ENCODE measurements at regions not wholly inside any gene's neighbourhood (a gene's known extent, or its start where the extent isn't known, plus 50 kb on each side); places are given as distances from the start of the nearest gene placed in this dataset.

- no peak overlapping the region for H3K4ac ChIP-seq (ENCODE audit: low read length)
- no peak overlapping the region for H2AFZ ChIP-seq (ENCODE audit: low read length)
- peaks cover 7 to 13% of the 10 kb centered on the region in 2 donors for H3K4me1 ChIP-seq (ENCODE audit: control insufficient read depth in 2 of 2, insufficient read depth in 1 of 2, low read depth in 1 of 2, low read length in 2 of 2)
- H3K27me3 ChIP-seq (ENCODE audit: control insufficient read depth in 3 of 3, insufficient read depth in 3 of 3, low read depth in 1 of 3, low read length in 3 of 3) = peaks cover 0 to 69% (median 0%) of the 10 kb centered on the region in 3 experiments
- no peak overlapping the region for H3K23ac ChIP-seq (ENCODE audit: low read depth, low read length, poor library complexity)
- H3K9me3 ChIP-seq (replicated peaks in 1 of 2; ENCODE audit: control insufficient read depth in 2 of 2, insufficient read depth in 1 of 2, low read depth in 1 of 2, low read length in 2 of 2) = no peaks in the 10 kb centered on the region
- H2BK120ac ChIP-seq (ENCODE audit: low read depth, low read length) = no peak overlapping the region
- no peak for DNase-seq (ENCODE audit: low spot score)
- no peak overlapping the region for H3K4me2 ChIP-seq (ENCODE audit: insufficient read depth, low read length, poor library complexity, severe bottlenecking)
- H3K79me1 ChIP-seq (ENCODE audit: low read depth, low read length) = peaks cover 3% of the 10 kb centered on the region
- H2BK5ac ChIP-seq (ENCODE audit: low read length) = no peak overlapping the region
- peak overlapping the region; percentile 53 for H4K91ac ChIP-seq (ENCODE audit: low read depth, low read length, poor library complexity)
- no peaks in the 10 kb centered on the region for H3K36me3 ChIP-seq (replicated peaks in 1 of 2; ENCODE audit: control insufficient read depth in 2 of 2, insufficient read depth in 2 of 2, low read length in 2 of 2)
- H3K4me3 ChIP-seq (ENCODE audit: low read length in 2 of 2) = no peak overlapping the region
- H4K8ac ChIP-seq (ENCODE audit: low read depth, low read length) = no peak overlapping the region
- H2BK15ac ChIP-seq (ENCODE audit: low read length) = no peak overlapping the region
- no CpG with 5 or more reads among the region's 8 CpGs for WGBS, 2 donors (ENCODE audit: extremely low coverage in 2 of 2, insufficient read length in 2 of 2, insufficient replicate concordance in 1 of 2)
- H2AK5ac ChIP-seq (ENCODE audit: low read depth, low read length) = peak overlapping the region; percentile 24
- H3K18ac ChIP-seq (ENCODE audit: low read length) = peak overlapping the region; percentile 78
- H3K14ac ChIP-seq (ENCODE audit: low read length) = no peak overlapping the region
- H3K27ac ChIP-seq (replicated peaks; ENCODE audit: low read length) = no peak overlapping the region
- H2BK12ac ChIP-seq (ENCODE audit: low read length) = peak overlapping the region; percentile 86
- H3K9ac ChIP-seq (ENCODE audit: low read depth, low read length, poor library complexity) = no peak overlapping the region
Measured at GRCh38 chr9:134228649-134229048, 64.3 kb upstream of the RNU6ATAC start.

GRCh38 chr9:134229466-134230091, 65.2 kb upstream of the RNU6ATAC start:
- H2BK120ac ChIP-seq (ENCODE audit: low read depth, low read length) = peak overlapping the region; percentile 61
- H3K18ac ChIP-seq (ENCODE audit: low read length) = peak overlapping the region; percentile 85
- no peak overlapping the region for H3K9ac ChIP-seq (ENCODE audit: low read depth, low read length, poor library complexity)
- no peak overlapping the region for H3K4me3 ChIP-seq (ENCODE audit: low read length in 2 of 2)
- peak overlapping the region; percentile 97 for H2AK5ac ChIP-seq (ENCODE audit: low read depth, low read length)
- no peak overlapping the region for H4K8ac ChIP-seq (ENCODE audit: low read depth, low read length)
- no peak overlapping the region for H2AFZ ChIP-seq (ENCODE audit: low read length)
- peaks cover 7 to 13% of the 10 kb centered on the region in 2 donors for H3K4me1 ChIP-seq (ENCODE audit: control insufficient read depth in 2 of 2, insufficient read depth in 1 of 2, low read depth in 1 of 2, low read length in 2 of 2)
- no peaks in the 10 kb centered on the region for H3K9me3 ChIP-seq (replicated peaks in 1 of 2; ENCODE audit: control insufficient read depth in 2 of 2, insufficient read depth in 1 of 2, low read depth in 1 of 2, low read length in 2 of 2)
- peak overlapping the region; percentile 86 for H2BK12ac ChIP-seq (ENCODE audit: low read length)
- peaks cover 0 to 75% (median 0%) of the 10 kb centered on the region in 3 experiments for H3K27me3 ChIP-seq (ENCODE audit: control insufficient read depth in 3 of 3, insufficient read depth in 3 of 3, low read depth in 1 of 3, low read length in 3 of 3)
- H3K27ac ChIP-seq (replicated peaks; ENCODE audit: low read length) = no peak overlapping the region
- H3K4me2 ChIP-seq (ENCODE audit: insufficient read depth, low read length, poor library complexity, severe bottlenecking) = no peak overlapping the region
- H2BK15ac ChIP-seq (ENCODE audit: low read length) = peak overlapping the region; percentile 98
- peaks cover 3% of the 10 kb centered on the region for H3K79me1 ChIP-seq (ENCODE audit: low read depth, low read length)
- DNase-seq (ENCODE audit: low spot score) = no peak
- peak overlapping the region; percentile 44 for H3K14ac ChIP-seq (ENCODE audit: low read length)
- no CpG with 5 or more reads among the region's 23 CpGs for WGBS, 2 donors (ENCODE audit: extremely low coverage in 2 of 2, insufficient read length in 2 of 2, insufficient replicate concordance in 1 of 2)
- H3K36me3 ChIP-seq (replicated peaks in 1 of 2; ENCODE audit: control insufficient read depth in 2 of 2, insufficient read depth in 2 of 2, low read length in 2 of 2) = no peaks in the 10 kb centered on the region
- peak overlapping the region; percentile 43 for H3K23ac ChIP-seq (ENCODE audit: low read depth, low read length, poor library complexity)
- H3K4ac ChIP-seq (ENCODE audit: low read length) = peak overlapping the region; percentile 89
- no peak overlapping the region for H4K91ac ChIP-seq (ENCODE audit: low read depth, low read length, poor library complexity)
- peak overlapping the region; percentile 66 for H2BK5ac ChIP-seq (ENCODE audit: low read length)

GRCh38 chr9:134230092-134230941, 66.0 kb upstream of the RNU6ATAC start:
- H3K23ac ChIP-seq (ENCODE audit: low read depth, low read length, poor library complexity) = peak overlapping the region; percentile 73
- H3K36me3 ChIP-seq (replicated peaks in 1 of 2; ENCODE audit: control insufficient read depth in 2 of 2, insufficient read depth in 2 of 2, low read length in 2 of 2) = no peaks in the 10 kb centered on the region
- peak overlapping the region; percentile 61 for H2BK120ac ChIP-seq (ENCODE audit: low read depth, low read length)
- H2BK5ac ChIP-seq (ENCODE audit: low read length) = peak overlapping the region; percentile 66
- peaks cover 3% of the 10 kb centered on the region for H3K79me1 ChIP-seq (ENCODE audit: low read depth, low read length)
- H2AK5ac ChIP-seq (ENCODE audit: low read depth, low read length) = peak overlapping the region; percentile 97
- peaks cover 0 to 71% (median 0%) of the 10 kb centered on the region in 3 experiments for H3K27me3 ChIP-seq (ENCODE audit: control insufficient read depth in 3 of 3, insufficient read depth in 3 of 3, low read depth in 1 of 3, low read length in 3 of 3)
- H3K4me1 ChIP-seq (ENCODE audit: control insufficient read depth in 2 of 2, insufficient read depth in 1 of 2, low read depth in 1 of 2, low read length in 2 of 2) = peaks cover 7 to 13% of the 10 kb centered on the region in 2 donors
- H4K8ac ChIP-seq (ENCODE audit: low read depth, low read length) = no peak overlapping the region
- no peak overlapping the region for H3K4me2 ChIP-seq (ENCODE audit: insufficient read depth, low read length, poor library complexity, severe bottlenecking)
- H3K27ac ChIP-seq (replicated peaks; ENCODE audit: low read length) = no peak overlapping the region
- no peak overlapping the region for H4K91ac ChIP-seq (ENCODE audit: low read depth, low read length, poor library complexity)
- peak overlapping the region; percentile 89 for H3K14ac ChIP-seq (ENCODE audit: low read length)
- peak overlapping the region; percentile 89 for H3K4ac ChIP-seq (ENCODE audit: low read length)
- peak overlapping the region; percentile 98 for H2BK15ac ChIP-seq (ENCODE audit: low read length)
- no peak overlapping the region for H3K9ac ChIP-seq (ENCODE audit: low read depth, low read length, poor library complexity)
- DNase-seq (ENCODE audit: low spot score) = no peak
- WGBS, 2 donors (ENCODE audit: extremely low coverage in 2 of 2, insufficient read length in 2 of 2, insufficient replicate concordance in 1 of 2) = no CpG with 5 or more reads among the region's 28 CpGs
- no peak overlapping the region for H3K4me3 ChIP-seq (ENCODE audit: low read length in 2 of 2)
- H2AFZ ChIP-seq (ENCODE audit: low read length) = no peak overlapping the region
- peak overlapping the region; percentile 84 for H2BK12ac ChIP-seq (ENCODE audit: low read length)
- no peaks in the 10 kb centered on the region for H3K9me3 ChIP-seq (replicated peaks in 1 of 2; ENCODE audit: control insufficient read depth in 2 of 2, insufficient read depth in 1 of 2, low read depth in 1 of 2, low read length in 2 of 2)
- peak overlapping the region; percentile 85 for H3K18ac ChIP-seq (ENCODE audit: low read length)

- Histone ChIP-seq H3K23ac (ENCODE audit: low read depth, low read length, poor library complexity) (no peak overlapping the region), H3K79me1 (ENCODE audit: low read depth, low read length) (peaks cover 3% of the 10 kb centered on the region), H3K4me3 (ENCODE audit: low read length in 2 of 2) (no peak overlapping the region), H3K27ac (replicated peaks; ENCODE audit: low read length) (no peak overlapping the region), H3K36me3 (replicated peaks in 1 of 2; ENCODE audit: control insufficient read depth in 2 of 2, insufficient read depth in 2 of 2, low read length in 2 of 2) (no peaks in the 10 kb centered on the region), H2AFZ (ENCODE audit: low read length) (no peak overlapping the region), H2BK12ac (ENCODE audit: low read length) (no peak overlapping the region), H3K18ac (ENCODE audit: low read length) (no peak overlapping the region), H3K4me1 (ENCODE audit: control insufficient read depth in 2 of 2, insufficient read depth in 1 of 2, low read depth in 1 of 2, low read length in 2 of 2) (peaks cover 7 to 13% of the 10 kb centered on the region in 2 donors), H3K9ac (ENCODE audit: low read depth, low read length, poor library complexity) (no peak overlapping the region), H2BK15ac (ENCODE audit: low read length) (no peak overlapping the region), H2BK120ac (ENCODE audit: low read depth, low read length) (no peak overlapping the region), H2BK5ac (ENCODE audit: low read length) (no peak overlapping the region), H4K8ac (ENCODE audit: low read depth, low read length) (no peak overlapping the region), H2AK5ac (ENCODE audit: low read depth, low read length) (peak overlapping the region; percentile 51), H3K9me3 (replicated peaks in 1 of 2; ENCODE audit: control insufficient read depth in 2 of 2, insufficient read depth in 1 of 2, low read depth in 1 of 2, low read length in 2 of 2) (no peaks in the 10 kb centered on the region), H3K4me2 (ENCODE audit: insufficient read depth, low read length, poor library complexity, severe bottlenecking) (no peak overlapping the region), H3K4ac (ENCODE audit: low read length) (no peak overlapping the region), H4K91ac (ENCODE audit: low read depth, low read length, poor library complexity) (no peak overlapping the region), H3K27me3 (ENCODE audit: control insufficient read depth in 3 of 3, insufficient read depth in 3 of 3, low read depth in 1 of 3, low read length in 3 of 3) (peaks cover 0 to 69% (median 0%) of the 10 kb centered on the region in 3 experiments), H3K14ac (ENCODE audit: low read length) (peak overlapping the region; percentile 89)
- DNase-seq (ENCODE audit: low spot score) = no peak
- WGBS, 2 donors (ENCODE audit: extremely low coverage in 2 of 2, insufficient read length in 2 of 2, insufficient replicate concordance in 1 of 2) = no CpG with 5 or more reads among the region's 14 CpGs
Measured at GRCh38 chr9:134230942-134231325, 66.6 kb upstream of the RNU6ATAC start.
